UCSD-AML1 (cell line): ENCODE measurements at regions not wholly inside any gene's neighbourhood (a gene's known extent, or its start where the extent isn't known, plus 50 kb on each side); places are given as distances from the start of the nearest gene placed in this dataset.

ENCODE experiments used
- DNase-seq: peaks from one replicate; lab custom pipeline; 2025; ENCODE audit not compliant: unreplicated experiment; lab: John Stamatoyannopoulos, UW

GRCh38 chr2:173761603-173762119 is 203.5 kb downstream of the SP3 start:
- no peak for DNase-seq

GRCh38 chr2:173762221-173762620 is 203.0 kb downstream of the SP3 start:
- DNase-seq = no peak

- DNase-seq = no peak
These were observed 202.3 kb downstream of the SP3 start for GRCh38 chr2:173762864-173763263.

GRCh38 chr2:173763641-173764040 is 201.5 kb downstream of the SP3 start:
- no peak for DNase-seq

GRCh38 chr2:173764094-173764493 is 201.1 kb downstream of the SP3 start:
- no peak for DNase-seq

GRCh38 chr2:173766537-173767289 is 198.5 kb downstream of the SP3 start:
- no peak for DNase-seq

GRCh38 chr2:173770947-173771678 is 194.1 kb downstream of the SP3 start:
- DNase-seq = no peak

GRCh38 chr2:173772205-173772604 is 193.0 kb downstream of the SP3 start:
- DNase-seq = no peak

- DNase-seq = no peak
These were observed 192.1 kb downstream of the SP3 start for GRCh38 chr2:173773076-173773475.

GRCh38 chr2:173775440-173775839 is 189.7 kb downstream of the SP3 start:
- DNase-seq = no peak

GRCh38 chr2:173782681-173783080 is 182.5 kb downstream of the SP3 start:
- DNase-seq = no peak

- no peak for DNase-seq
These were observed 181.8 kb downstream of the SP3 start for GRCh38 chr2:173783382-173783781.

GRCh38 chr2:173785813-173786212 is 179.4 kb downstream of the SP3 start:
- no peak for DNase-seq

GRCh38 chr2:173791502-173791901 is 173.7 kb downstream of the SP3 start:
- DNase-seq = no peak

- DNase-seq = no peak
These were observed 173.0 kb downstream of the SP3 start for GRCh38 chr2:173792166-173792565.

GRCh38 chr2:173792741-173793140 is 172.4 kb downstream of the SP3 start:
- DNase-seq = no peak

GRCh38 chr2:173793709-173794565 is 171.2 kb downstream of the SP3 start:
- no peak for DNase-seq

- no peak for DNase-seq
These were observed 167.4 kb downstream of the SP3 start for GRCh38 chr2:173797586-173798263.

- DNase-seq = no peak
These were observed 162.7 kb downstream of the SP3 start for GRCh38 chr2:173802518-173802917.

GRCh38 chr2:173803449-173803848 is 161.7 kb downstream of the SP3 start:
- DNase-seq = no peak

GRCh38 chr2:173806761-173807160 is 158.4 kb downstream of the SP3 start:
- DNase-seq = no peak
